Hepatocyte (in vitro differentiated cells): ENCODE measurements at regions not wholly inside any gene's neighbourhood (a gene's known extent, or its start where the extent isn't known, plus 50 kb on each side); places are given as distances from the start of the nearest gene placed in this dataset.

Experiments used
- DNase-seq: peaks from one replicate; pipeline ENCODE4 v3.0.0-alpha.2; 2016; ENCODE audit warnings: low spot score
- H2AFZ ChIP-seq: fragments of 200-600 bp; sonication (generic); 2 replicates; pipeline ENCODE4 v1.6.0; 2016; ENCODE audit warnings: antibody characterized with exemption, mild to moderate bottlenecking
- H3K27ac ChIP-seq: fragments of 200-600 bp; sonication (generic); 2 replicates; pipeline ENCODE4 v1.5.1; 2016; ENCODE audit warnings: mild to moderate bottlenecking
- H3K27me3 ChIP-seq: fragments of 200-600 bp; sonication (generic); 2 replicates; pipeline ENCODE4 v1.6.1; 2016
- H3K36me3 ChIP-seq: fragments of 200-600 bp; sonication (generic); replicated peaks from 2 replicates; pipeline ENCODE4 v1.5.1; 2016; ENCODE audit warnings: low read depth; ENCODE audit not compliant: insufficient read depth
- H3K4me1 ChIP-seq: fragments of 200-600 bp; sonication (generic); 2 replicates; pipeline ENCODE4 v1.5.1; 2016; ENCODE audit warnings: mild to moderate bottlenecking, moderate library complexity; ENCODE audit not compliant: insufficient read depth
- H3K4me2 ChIP-seq: fragments of 200-600 bp; sonication (generic); 2 replicates; pipeline ENCODE4 v1.6.0; 2016
- H3K4me3 ChIP-seq: fragments of 200-600 bp; sonication (generic); 2 replicates; pipeline ENCODE4 v1.5.1; 2016; ENCODE audit warnings: mild to moderate bottlenecking
- H3K79me2 ChIP-seq: fragments of 200-600 bp; sonication (generic); 2 replicates; pipeline ENCODE4 v1.6.0; 2017; ENCODE audit warnings: mild to moderate bottlenecking
- H3K9me2 ChIP-seq: fragments of 200-600 bp; sonication (generic); replicated peaks from 2 replicates; pipeline ENCODE4 v1.6.0; 2017; ENCODE audit warnings: mild to moderate bottlenecking; ENCODE audit not compliant: insufficient read depth
- H3K9me3 ChIP-seq: fragments of 200-600 bp; sonication (generic); 2 replicates; pipeline ENCODE4 v1.5.1; 2016; ENCODE audit warnings: low read depth, mild to moderate bottlenecking
- H4K20me1 ChIP-seq: fragments of 200-600 bp; sonication (generic); 2 replicates; pipeline ENCODE4 v1.6.0; 2016; ENCODE audit warnings: mild to moderate bottlenecking; ENCODE audit not compliant: insufficient read depth, poor library complexity, severe bottlenecking
- EZH2 ChIP-seq: fragments of 200-600 bp; sonication (generic); IDR thresholded peaks from 2 replicates; pipeline ENCODE4 v1.6.1; 2016; ENCODE audit warnings: antibody characterized with exemption, mild to moderate bottlenecking, borderline replicate concordance
- EZH2phosphoT487 ChIP-seq: fragments of 200-600 bp; sonication (generic); IDR thresholded peaks from one replicate; pipeline ENCODE4 v1.6.1; 2018; ENCODE audit warnings: antibody characterized with exemption, mild to moderate bottlenecking, low read depth, moderate library complexity; ENCODE audit not compliant: unreplicated experiment, severe bottlenecking
- WGBS: methylation state at CpG from one replicate; pipeline ENCODE4 v1.1.6; 2016; ENCODE audit warnings: low lambda C conversion rate; ENCODE audit errors: missing lambda C conversion rate; 5-methylcytosine and 5-hydroxymethylcytosine counted together
- TF ChIP-seq, protein P1 (sequence below): fragments of 200-600 bp; sonication (generic); IDR thresholded peaks from 2 replicates; pipeline ENCODE4 v1.5.1; 2016; ENCODE audit warnings: antibody characterized with exemption, mild to moderate bottlenecking; ENCODE audit not compliant: poor library complexity

DNA sequence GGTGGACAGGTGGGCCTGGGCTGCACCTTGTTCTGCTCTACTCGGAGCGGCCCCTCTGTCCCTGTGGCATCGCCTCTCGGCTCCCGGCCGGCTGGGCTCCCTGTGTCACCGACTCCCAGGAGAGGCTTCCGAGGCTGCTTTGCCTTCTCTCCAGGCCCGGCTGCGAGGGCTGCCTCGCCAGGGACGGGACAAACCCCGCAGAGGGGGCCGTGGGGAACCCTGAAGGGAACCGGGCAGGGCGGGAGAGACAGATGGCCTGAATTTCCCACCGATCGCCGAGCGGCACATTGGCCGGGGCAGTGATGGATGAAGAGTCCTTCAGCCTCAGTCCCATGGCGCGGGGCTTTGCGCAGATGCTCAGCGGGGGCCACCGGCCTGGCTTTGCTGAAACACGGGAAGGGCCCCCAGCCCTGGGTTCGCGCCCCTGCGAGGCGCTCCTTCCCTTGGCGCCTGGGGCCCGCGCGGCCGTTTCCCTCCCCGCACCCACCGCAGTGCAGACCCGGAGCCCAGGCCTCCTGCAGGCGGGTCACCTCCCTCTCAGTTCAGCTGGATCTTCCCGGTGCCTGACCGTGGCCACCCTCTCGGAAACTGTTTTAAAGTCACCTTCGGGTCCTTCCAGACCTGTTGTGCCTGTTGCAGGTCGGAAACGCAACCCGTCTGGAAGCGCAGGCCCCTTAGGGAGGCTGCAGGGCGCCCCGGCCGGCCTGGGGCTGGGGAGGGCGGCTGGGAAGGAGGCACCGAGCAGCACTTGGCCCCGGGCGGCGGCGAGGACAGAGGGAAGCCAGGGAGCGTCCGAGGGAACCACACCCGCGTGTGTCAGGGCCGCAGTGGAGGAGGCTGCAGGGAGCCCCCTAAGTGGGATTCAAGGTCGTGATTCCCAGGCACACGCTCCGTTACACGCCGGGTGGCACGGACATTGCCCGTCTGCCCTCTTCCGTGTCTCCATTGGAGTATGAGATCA lies 341.9 kb upstream of the SALL3 start:
- Histone ChIP-seq H3K36me3 (no peaks in the 10 kb centered on the region), H4K20me1 (no peaks in the 10 kb centered on the region), H3K4me1 (no peaks in the 10 kb centered on the region), H3K9me2 (no peaks in the 10 kb centered on the region), H3K79me2 (no peaks in the 10 kb centered on the region), H3K27me3 (no peaks in the 10 kb centered on the region), H3K4me2 (no peak overlapping the region), H2AFZ (no peak overlapping the region), H3K27ac (no peak overlapping the region), H3K9me3 (no peaks in the 10 kb centered on the region), H3K4me3 (no peak overlapping the region)
- TF ChIP-seq EZH2phosphoT487 = no peak
- TF ChIP-seq, protein P1, sequence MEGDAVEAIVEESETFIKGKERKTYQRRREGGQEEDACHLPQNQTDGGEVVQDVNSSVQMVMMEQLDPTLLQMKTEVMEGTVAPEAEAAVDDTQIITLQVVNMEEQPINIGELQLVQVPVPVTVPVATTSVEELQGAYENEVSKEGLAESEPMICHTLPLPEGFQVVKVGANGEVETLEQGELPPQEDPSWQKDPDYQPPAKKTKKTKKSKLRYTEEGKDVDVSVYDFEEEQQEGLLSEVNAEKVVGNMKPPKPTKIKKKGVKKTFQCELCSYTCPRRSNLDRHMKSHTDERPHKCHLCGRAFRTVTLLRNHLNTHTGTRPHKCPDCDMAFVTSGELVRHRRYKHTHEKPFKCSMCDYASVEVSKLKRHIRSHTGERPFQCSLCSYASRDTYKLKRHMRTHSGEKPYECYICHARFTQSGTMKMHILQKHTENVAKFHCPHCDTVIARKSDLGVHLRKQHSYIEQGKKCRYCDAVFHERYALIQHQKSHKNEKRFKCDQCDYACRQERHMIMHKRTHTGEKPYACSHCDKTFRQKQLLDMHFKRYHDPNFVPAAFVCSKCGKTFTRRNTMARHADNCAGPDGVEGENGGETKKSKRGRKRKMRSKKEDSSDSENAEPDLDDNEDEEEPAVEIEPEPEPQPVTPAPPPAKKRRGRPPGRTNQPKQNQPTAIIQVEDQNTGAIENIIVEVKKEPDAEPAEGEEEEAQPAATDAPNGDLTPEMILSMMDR = no peak
- TF ChIP-seq EZH2 = no peak
- 97% methylated on average over 67 of the region's 70 CpGs for WGBS
- DNase-seq = no peak

DNA sequence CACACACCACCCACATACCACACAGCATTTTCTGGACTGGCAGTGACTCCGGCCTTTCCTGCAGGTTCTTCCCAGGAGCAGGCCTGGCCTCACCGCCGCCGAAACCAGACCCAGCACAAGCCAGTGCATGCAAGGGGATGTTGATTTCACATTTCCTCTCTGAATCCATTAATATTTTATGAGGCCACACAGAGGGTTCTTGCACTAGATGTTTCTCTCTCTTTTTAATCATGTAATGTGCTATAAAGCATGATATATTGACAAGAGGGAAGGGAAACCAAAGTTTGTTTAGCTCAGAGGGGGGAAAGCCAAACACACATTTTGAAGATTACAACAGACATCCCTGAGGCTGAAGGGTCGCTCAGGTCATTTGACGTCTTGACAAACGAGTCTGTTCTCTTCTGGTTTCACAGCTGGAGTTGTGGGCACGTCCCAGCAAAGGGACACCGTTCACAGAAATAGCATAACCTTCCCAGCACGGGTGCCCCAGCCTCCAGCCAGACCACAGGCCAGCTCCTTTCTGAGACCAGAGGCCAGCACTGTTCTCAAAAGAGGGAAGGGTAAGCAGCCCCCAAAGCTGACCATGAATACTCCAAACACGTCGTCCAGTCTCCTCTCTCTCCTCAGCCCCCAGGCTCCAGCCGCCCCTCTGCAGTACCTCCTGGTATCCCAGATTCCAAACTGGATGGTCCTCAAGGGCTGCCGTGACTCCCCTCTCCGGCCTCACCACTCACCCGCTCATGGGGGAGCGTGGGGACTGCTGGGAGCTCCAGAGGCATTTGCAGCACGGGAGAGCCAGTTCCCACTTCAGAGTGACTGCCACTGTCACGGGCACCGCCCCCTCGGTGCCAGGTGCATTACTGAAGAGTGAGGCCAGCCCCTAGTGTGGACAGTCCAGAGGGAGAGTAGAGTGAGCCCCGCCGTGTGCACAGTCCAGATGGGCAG lies 340.3 kb upstream of the SALL3 start:
- H3K79me2 ChIP-seq = no peaks in the 10 kb centered on the region
- H3K4me3 ChIP-seq = no peak overlapping the region
- TF ChIP-seq, protein P1 = no peak
- peak; percentile 43 for TF ChIP-seq EZH2phosphoT487
- H4K20me1 ChIP-seq = no peaks in the 10 kb centered on the region
- H3K36me3 ChIP-seq = no peaks in the 10 kb centered on the region
- H3K4me2 ChIP-seq = no peak overlapping the region
- H3K27me3 ChIP-seq = no peaks in the 10 kb centered on the region
- H3K9me3 ChIP-seq = no peaks in the 10 kb centered on the region
- no peak overlapping the region for H2AFZ ChIP-seq
- no peak for DNase-seq
- H3K4me1 ChIP-seq = no peaks in the 10 kb centered on the region
- no peaks in the 10 kb centered on the region for H3K9me2 ChIP-seq
- WGBS = 58% methylated on average over 23 of the region's 23 CpGs
- H3K27ac ChIP-seq = no peak overlapping the region

- H3K4me2 ChIP-seq = no peak overlapping the region
- H3K9me2 ChIP-seq = no peaks in the 10 kb centered on the region
- H2AFZ ChIP-seq = no peak overlapping the region
- H3K4me3 ChIP-seq = no peak overlapping the region
- no peaks in the 10 kb centered on the region for H3K27me3 ChIP-seq
- H3K79me2 ChIP-seq = no peaks in the 10 kb centered on the region
- TF ChIP-seq EZH2phosphoT487 (no peak), EZH2 (no peak)
- TF ChIP-seq, protein P1 = no peak
- H4K20me1 ChIP-seq = no peaks in the 10 kb centered on the region
- no peaks in the 10 kb centered on the region for H3K4me1 ChIP-seq
- no peak overlapping the region for H3K27ac ChIP-seq
- no peaks in the 10 kb centered on the region for H3K9me3 ChIP-seq
- H3K36me3 ChIP-seq = no peaks in the 10 kb centered on the region
- 85% methylated on average over 8 of the region's 8 CpGs for WGBS
- DNase-seq = no peak
Observed at GRCh38 chr18:78640246-78640995, 339.2 kb upstream of the SALL3 start.
